ENCODE measurements at regions not wholly inside any gene's neighbourhood (a gene's known extent, or its start where the extent isn't known, plus 50 kb on each side); places are given as distances from the start of the nearest gene placed in this dataset.

DNA sequence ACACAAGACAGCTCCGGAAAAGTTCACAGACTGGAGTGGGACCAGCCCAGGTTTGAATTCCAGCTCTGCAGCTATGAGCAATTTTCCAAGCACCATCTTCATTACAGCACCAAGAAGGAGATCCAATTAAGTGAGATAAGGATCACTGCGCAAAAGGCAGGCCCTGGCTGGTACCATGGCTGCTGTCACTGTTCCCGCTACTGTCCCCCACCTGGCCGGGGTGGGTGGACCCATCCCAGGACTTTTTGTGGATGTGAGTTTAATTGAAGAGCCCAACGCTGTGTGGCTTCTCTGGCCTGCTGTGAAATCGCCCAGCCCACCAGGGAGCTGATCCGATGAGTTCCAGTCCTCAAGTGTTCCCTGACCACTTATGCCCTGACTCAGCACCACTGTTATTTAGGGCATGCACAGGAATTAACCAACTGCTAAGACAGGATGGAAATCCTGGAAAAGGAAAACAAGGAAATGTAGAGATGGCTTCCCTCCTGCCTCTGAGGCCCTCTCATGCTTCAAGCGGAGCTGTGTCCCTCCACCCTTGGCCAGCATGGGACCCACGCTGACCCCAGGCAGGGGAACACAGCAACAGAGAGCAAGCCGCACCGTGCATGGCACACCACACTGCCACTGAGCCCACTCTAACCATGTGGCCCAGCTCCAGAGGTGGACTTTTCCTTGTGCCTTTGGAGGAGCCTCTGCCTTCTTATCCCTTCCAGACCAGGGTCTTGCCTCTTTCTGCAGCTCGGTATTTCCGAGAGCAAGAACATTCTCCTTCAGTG lies 150.0 kb upstream of the CST7 start:
- DNase-seq (ENCODE audit: low read depth in 1 of 2, low spot score in 1 of 2) (no peak), FAIRE-seq (no peak), ATAC-seq (no peak)
- CTCF ChIA-PET = interaction anchor here (0.8 to 11.6 kb wide), 4 partner anchors 9 to 154 kb away, joined by 3 to 66 read pairs (median 4); no protein-coding TSS in a partner anchor
- Histone ChIP-seq H3K4me1 (no peaks in the 10 kb centered on the region), H3K9me3 (no peaks in the 10 kb centered on the region), H3K4me2 (no peak overlapping the region), H3K27ac (no peak overlapping the region), H3K4me3 (no peak overlapping the region)
- POLR2A ChIA-PET = no interaction called here
- 48% methylated on average over 13 of the region's 13 CpGs for WGBS (ENCODE audit: missing lambda C conversion rate)
- TF ChIP-seq CBX2 (IDR thresholded peaks at IDR 0.05; ENCODE audit: borderline replicate concordance, low read depth) (no peak), MAZ (IDR thresholded peaks at IDR 0.05; ENCODE audit: borderline replicate concordance, low read depth, low read length) (no peak), HDAC2 (IDR thresholded peaks at IDR 0.05) (no peak), JUNB (IDR thresholded peaks at IDR 0.05) (no peak), JUN (IDR thresholded peaks at IDR 0.05) (no peak), HOXA7 (CRISPR knock-in tag; IDR thresholded peaks at IDR 0.05) (no peak), NPAS2 (CRISPR knock-in tag; IDR thresholded peaks at IDR 0.05; ENCODE audit: borderline replicate concordance) (no peak), KDM1A (IDR thresholded peaks at IDR 0.05; ENCODE audit: low read depth) (no peak)
- TF ChIP-seq, protein P1, sequence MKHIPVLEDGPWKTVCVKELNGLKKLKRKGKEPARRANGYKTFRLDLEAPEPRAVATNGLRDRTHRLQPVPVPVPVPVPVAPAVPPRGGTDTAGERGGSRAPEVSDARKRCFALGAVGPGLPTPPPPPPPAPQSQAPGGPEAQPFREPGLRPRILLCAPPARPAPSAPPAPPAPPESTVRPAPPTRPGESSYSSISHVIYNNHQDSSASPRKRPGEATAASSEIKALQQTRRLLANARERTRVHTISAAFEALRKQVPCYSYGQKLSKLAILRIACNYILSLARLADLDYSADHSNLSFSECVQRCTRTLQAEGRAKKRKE (CRISPR knock-in tag; IDR thresholded peaks at IDR 0.05; ENCODE audit: low read depth) = no peak

DNA sequence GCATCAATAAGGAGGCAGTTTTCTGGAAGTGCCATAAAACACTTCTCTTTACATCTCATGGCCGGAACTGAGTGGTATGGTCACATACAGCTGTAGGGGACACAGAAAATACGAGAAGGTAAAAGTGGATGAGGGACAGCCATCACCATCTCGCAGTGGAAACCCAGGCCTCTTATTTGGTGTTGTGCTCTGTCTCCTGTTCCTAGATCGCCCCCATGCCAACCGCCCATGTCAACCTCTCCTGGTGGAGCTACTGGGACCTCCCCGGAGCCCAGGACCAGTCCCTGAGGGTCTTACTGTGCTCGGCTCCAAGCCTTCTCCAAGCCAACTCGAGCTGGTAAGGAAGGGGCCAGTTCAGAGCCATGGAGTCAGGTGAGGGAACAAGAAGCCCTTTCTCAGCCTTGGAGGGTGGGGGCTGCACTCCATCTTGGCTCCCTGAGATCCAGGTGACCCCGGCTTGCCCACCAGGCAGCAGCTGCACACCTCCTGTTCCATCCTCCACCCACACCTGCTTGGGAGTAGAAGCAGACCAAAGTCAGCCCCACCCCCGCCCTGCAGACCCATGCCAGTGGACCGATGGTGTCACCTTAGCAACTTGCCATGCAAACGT lies 149.0 kb upstream of the CST7 start:
- CTCF ChIA-PET = interaction anchor here (0.8 to 0.9 kb wide), 4 partner anchors 9 to 19 kb away, joined by 3 read pairs; no protein-coding TSS in a partner anchor
- Histone ChIP-seq H3K9me3 (no peaks in the 10 kb centered on the region), H3K4me2 (no peak overlapping the region), H3K4me1 (no peaks in the 10 kb centered on the region), H3K4me3 (no peak overlapping the region), H3K27ac (no peak overlapping the region)
- WGBS (ENCODE audit: missing lambda C conversion rate) = 24% methylated on average over 10 of the region's 12 CpGs
- DNase-seq (ENCODE audit: low read depth in 1 of 2, low spot score in 1 of 2) = no peak
- TF ChIP-seq EP300 (IDR thresholded peaks at IDR 0.05) (no peak), ZC3H11A (IDR thresholded peaks at IDR 0.05) (no peak), GATA3 (IDR thresholded peaks at IDR 0.05; ENCODE audit: borderline replicate concordance) (no peak), SREBF2 (IDR thresholded peaks at IDR 0.05) (no peak), HOXB13 (CRISPR knock-in tag; IDR thresholded peaks at IDR 0.05; ENCODE audit: low read depth) (no peak), RARB (CRISPR knock-in tag; IDR thresholded peaks at IDR 0.05) (no peak), HDAC2 (IDR thresholded peaks at IDR 0.05) (no peak), RFX5 (IDR thresholded peaks at IDR 0.05) (no peak), MAFK (IDR thresholded peaks at IDR 0.05; ENCODE audit: partially characterized antibody) (no peak), KDM1A (IDR thresholded peaks at IDR 0.05; ENCODE audit: low read depth) (no peak), ZFP36 (IDR thresholded peaks at IDR 0.05; ENCODE audit: borderline replicate concordance, partially characterized antibody) (no peak), CBX2 (IDR thresholded peaks at IDR 0.05; ENCODE audit: borderline replicate concordance, low read depth) (no peak)
- ATAC-seq = no peak
- POLR2A ChIA-PET = no interaction called here
- FAIRE-seq = no peak

DNA sequence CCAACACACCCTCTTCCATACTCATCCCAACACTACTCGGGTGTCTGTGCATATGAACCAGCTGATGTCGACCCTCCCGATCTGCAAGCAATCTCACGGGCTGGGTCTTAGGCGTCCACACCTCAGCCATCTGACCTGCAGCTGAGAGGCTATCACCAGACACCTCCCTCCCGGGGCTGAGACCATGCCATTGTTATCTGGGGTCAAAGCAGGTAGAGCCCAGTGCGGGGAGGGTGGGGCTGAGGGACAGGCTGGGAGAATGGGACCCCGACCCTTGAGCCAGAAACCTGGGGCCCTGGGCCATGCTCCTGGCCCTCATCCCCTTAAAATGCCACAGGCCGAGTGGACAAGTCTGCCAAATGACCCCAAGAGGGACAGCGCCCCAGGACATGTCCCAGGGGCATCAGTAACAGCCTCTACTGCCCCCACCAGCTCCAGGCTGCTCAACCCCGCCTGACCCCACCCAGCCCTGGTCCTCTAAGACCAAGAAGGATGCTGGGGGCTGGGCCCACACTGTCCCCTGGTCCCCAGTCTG lies 146.7 kb upstream of the CST7 start:
- no peak for ATAC-seq
- no peak for DNase-seq (ENCODE audit: low read depth in 1 of 2, low spot score in 1 of 2)
- no peaks in the 10 kb centered on the region for H3K9me3 ChIP-seq
- H3K27ac ChIP-seq = no peak overlapping the region
- 31% methylated on average over 11 of the region's 11 CpGs for WGBS (ENCODE audit: missing lambda C conversion rate)
- H3K4me3 ChIP-seq = no peak overlapping the region
- H3K4me1 ChIP-seq = no peaks in the 10 kb centered on the region
- FAIRE-seq = no peak
- TF ChIP-seq JUNB (IDR thresholded peaks at IDR 0.05) (no peak), POLR2A (IDR thresholded peaks at IDR 0.05; ENCODE audit: low read length) (no peak), CBX2 (IDR thresholded peaks at IDR 0.05; ENCODE audit: borderline replicate concordance, low read depth) (no peak), ZFP36 (IDR thresholded peaks at IDR 0.05; ENCODE audit: borderline replicate concordance, partially characterized antibody) (no peak), SREBF2 (IDR thresholded peaks at IDR 0.05) (no peak), ZSCAN20 (CRISPR knock-in tag; IDR thresholded peaks at IDR 0.05) (no peak), ZC3H11A (IDR thresholded peaks at IDR 0.05) (no peak), RNF2 (IDR thresholded peaks at IDR 0.05; ENCODE audit: borderline replicate concordance, low read depth) (no peak), NFE2L2 (conservative IDR thresholded peaks at IDR 0.05; ENCODE audit: low read length) (no peak), KDM1A (IDR thresholded peaks at IDR 0.05; ENCODE audit: low read depth) (no peak), HOXB5 (CRISPR knock-in tag; IDR thresholded peaks at IDR 0.05) (no peak)
- POLR2A ChIA-PET = no interaction called here
- CTCF ChIA-PET = interaction anchor here (0.5 kb wide), 1 partner anchor 117 kb away, joined by 3 read pairs; no protein-coding TSS in a partner anchor
- no peak overlapping the region for H3K4me2 ChIP-seq

Measured in A549 (cell line).